Medulla oblongata (tissue), 1 donor: ENCODE measurements at regions not wholly inside any gene's neighbourhood (a gene's known extent, or its start where the extent isn't known, plus 50 kb on each side); places are given as distances from the start of the nearest gene placed in this dataset.
"Not testable (repeated sequence)": the region's sequence is repeated elsewhere in the genome, so short reads cannot be mapped to it uniquely, and the experiment has no call there.

ENCODE experiments used
- DNase-seq: peaks from one replicate; pipeline ENCODE4 v3.0.0-alpha.2; 2015; ENCODE audit errors: extremely low spot score

GRCh38 chr5:91840412-91840811 is 457.3 kb upstream of the ARRDC3 start:
- DNase-seq, result no peak

GRCh38 chr5:91839721-91840120 is 456.6 kb upstream of the ARRDC3 start:
- no peak for DNase-seq

- DNase-seq, result no peak
Observed at GRCh38 chr5:91839233-91839632, 456.1 kb upstream of the ARRDC3 start.

- no peak for DNase-seq
Observed at GRCh38 chr5:91830361-91830953, 447.3 kb upstream of the ARRDC3 start.

- no peak for DNase-seq
Observed at GRCh38 chr5:91825618-91826017, 442.5 kb upstream of the ARRDC3 start.

- DNase-seq, result no peak
Observed at GRCh38 chr5:91824406-91824805, 441.3 kb upstream of the ARRDC3 start.

GRCh38 chr5:91820874-91821273 is 437.8 kb upstream of the ARRDC3 start:
- DNase-seq, result no peak

GRCh38 chr5:91816681-91817080 is 433.6 kb upstream of the ARRDC3 start:
- DNase-seq, result no peak

GRCh38 chr5:91797576-91797975 is 414.5 kb upstream of the ARRDC3 start:
- no peak for DNase-seq

- no peak for DNase-seq
Observed at GRCh38 chr5:91794856-91795548, 411.9 kb upstream of the ARRDC3 start.

GRCh38 chr5:91794455-91794854 is 411.3 kb upstream of the ARRDC3 start:
- DNase-seq, result no peak

GRCh38 chr5:91787718-91788117 is 404.6 kb upstream of the ARRDC3 start:
- no peak for DNase-seq

- DNase-seq, result no peak
Observed at GRCh38 chr5:91777671-91778070, 394.6 kb upstream of the ARRDC3 start.

GRCh38 chr5:91776249-91776648 is 393.1 kb upstream of the ARRDC3 start:
- no peak for DNase-seq

- no peak for DNase-seq
Observed at GRCh38 chr5:91770400-91770799, 387.3 kb upstream of the ARRDC3 start.

GRCh38 chr5:91757383-91757782 is 374.3 kb upstream of the ARRDC3 start:
- not testable (repeated sequence) for DNase-seq

GRCh38 chr5:91754990-91755389 is 371.9 kb upstream of the ARRDC3 start:
- no peak for DNase-seq

GRCh38 chr5:91744470-91744869 is 361.4 kb upstream of the ARRDC3 start:
- not testable (repeated sequence) for DNase-seq

GRCh38 chr5:91742550-91742949 is 359.4 kb upstream of the ARRDC3 start:
- no peak for DNase-seq

GRCh38 chr5:91741764-91742505 is 358.8 kb upstream of the ARRDC3 start:
- no peak for DNase-seq

- DNase-seq, result no peak
Observed at GRCh38 chr5:91730026-91730425, 346.9 kb upstream of the ARRDC3 start.

- DNase-seq, result no peak
Observed at GRCh38 chr5:91727463-91727862, 344.3 kb upstream of the ARRDC3 start.
